GM10266 (cell line): ENCODE measurements at regions not wholly inside any gene's neighbourhood (a gene's known extent, or its start where the extent isn't known, plus 50 kb on each side); places are given as distances from the start of the nearest gene placed in this dataset.

ENCODE experiments used
- DNase-seq: peaks from one replicate; pipeline ENCODE4 v3.0.0; 2012; ENCODE audit errors: extremely low spot score
- TF ChIP-seq, protein P1 (sequence below): IDR thresholded peaks from 2 replicates; pipeline ENCODE4 v1.5.1; 2012; ENCODE audit warnings: mild to moderate bottlenecking, low read depth; ENCODE audit not compliant: control insufficient read depth, insufficient read depth; ENCODE audit errors: missing control alignments

DNA sequence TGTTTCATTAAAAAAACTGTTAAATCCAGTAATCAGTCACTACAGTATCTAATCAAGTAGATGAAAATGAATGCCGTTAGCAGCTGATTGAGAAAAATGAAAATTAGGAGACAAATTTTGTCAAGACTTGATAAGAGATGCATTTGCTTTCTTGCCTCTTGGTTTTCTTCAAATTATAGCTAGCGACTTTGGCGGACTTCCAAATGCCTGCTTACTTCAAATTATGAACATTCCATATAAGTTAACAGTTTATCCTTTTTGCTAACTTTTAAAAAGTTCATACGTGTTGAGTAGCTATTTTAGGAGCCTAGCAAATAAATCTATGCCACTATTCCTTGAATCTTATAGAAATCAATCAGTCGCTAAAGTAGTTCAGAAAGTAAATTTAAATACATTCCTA, 58.8 kb downstream of the PPP4R3C start:
- TF ChIP-seq, protein P1, sequence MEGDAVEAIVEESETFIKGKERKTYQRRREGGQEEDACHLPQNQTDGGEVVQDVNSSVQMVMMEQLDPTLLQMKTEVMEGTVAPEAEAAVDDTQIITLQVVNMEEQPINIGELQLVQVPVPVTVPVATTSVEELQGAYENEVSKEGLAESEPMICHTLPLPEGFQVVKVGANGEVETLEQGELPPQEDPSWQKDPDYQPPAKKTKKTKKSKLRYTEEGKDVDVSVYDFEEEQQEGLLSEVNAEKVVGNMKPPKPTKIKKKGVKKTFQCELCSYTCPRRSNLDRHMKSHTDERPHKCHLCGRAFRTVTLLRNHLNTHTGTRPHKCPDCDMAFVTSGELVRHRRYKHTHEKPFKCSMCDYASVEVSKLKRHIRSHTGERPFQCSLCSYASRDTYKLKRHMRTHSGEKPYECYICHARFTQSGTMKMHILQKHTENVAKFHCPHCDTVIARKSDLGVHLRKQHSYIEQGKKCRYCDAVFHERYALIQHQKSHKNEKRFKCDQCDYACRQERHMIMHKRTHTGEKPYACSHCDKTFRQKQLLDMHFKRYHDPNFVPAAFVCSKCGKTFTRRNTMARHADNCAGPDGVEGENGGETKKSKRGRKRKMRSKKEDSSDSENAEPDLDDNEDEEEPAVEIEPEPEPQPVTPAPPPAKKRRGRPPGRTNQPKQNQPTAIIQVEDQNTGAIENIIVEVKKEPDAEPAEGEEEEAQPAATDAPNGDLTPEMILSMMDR = no peak

DNA sequence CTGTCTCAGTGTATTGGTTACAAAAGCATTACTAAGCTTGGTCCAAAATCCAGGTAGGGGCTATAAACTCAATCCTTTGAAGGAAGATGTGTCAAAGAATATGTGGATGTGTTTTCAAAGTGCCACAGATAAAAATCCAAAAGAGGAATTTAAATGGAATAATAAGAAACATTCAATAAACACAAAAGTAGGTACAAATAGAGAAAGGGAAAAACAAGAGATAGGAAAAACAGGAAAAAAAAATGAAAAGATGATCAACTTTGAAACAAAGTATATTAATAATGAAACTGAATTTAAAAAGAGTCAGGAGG, 64.0 kb downstream of the PPP4R3C start:
- TF ChIP-seq, protein P1 = no peak
- no peak for DNase-seq

More for the DNA sequence above, 58.8 kb downstream of the PPP4R3C start:
- DNase-seq = no peak

DNA sequence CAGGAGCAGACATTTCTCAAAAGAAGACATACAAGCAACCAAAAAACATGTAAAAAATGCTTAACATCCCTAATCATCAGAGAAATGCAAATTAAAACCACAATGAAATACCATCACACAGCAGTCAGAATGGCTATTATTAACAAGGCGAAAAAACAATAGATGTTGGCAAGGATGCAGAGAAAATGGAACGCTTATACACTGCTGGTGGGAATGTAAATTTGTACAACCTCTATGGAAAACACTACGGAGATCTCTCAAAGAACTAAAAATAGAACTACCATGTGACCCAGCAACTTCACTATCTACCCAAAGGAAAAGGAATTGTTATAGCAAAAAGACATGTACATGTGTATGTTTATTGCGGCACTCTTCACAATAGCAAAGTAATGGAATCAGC, 71.5 kb downstream of the PPP4R3C start:
- DNase-seq = no peak
- TF ChIP-seq, protein P1 = no peak

DNA sequence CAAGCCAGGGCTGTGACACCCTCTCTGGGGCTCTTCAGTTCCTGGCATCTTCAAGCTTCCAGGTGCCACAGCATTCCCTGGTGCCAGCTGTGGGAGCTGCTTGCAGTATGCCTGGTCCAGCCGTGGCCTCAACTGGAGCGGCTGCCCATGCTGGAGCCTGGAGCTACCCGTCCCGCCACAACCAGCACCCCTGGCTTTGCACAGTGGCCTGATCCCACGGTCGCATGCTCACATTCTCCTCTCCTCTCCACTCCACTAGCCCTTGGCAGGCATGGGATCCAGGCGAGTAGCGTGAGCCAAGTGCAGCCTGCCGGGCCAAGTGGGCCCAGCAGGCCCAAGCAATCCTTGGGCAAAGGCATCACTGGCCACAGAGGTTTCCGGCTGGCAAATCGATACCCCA, 81.7 kb downstream of the PPP4R3C start:
- DNase-seq = no peak
- TF ChIP-seq, protein P1 = no peak

DNA sequence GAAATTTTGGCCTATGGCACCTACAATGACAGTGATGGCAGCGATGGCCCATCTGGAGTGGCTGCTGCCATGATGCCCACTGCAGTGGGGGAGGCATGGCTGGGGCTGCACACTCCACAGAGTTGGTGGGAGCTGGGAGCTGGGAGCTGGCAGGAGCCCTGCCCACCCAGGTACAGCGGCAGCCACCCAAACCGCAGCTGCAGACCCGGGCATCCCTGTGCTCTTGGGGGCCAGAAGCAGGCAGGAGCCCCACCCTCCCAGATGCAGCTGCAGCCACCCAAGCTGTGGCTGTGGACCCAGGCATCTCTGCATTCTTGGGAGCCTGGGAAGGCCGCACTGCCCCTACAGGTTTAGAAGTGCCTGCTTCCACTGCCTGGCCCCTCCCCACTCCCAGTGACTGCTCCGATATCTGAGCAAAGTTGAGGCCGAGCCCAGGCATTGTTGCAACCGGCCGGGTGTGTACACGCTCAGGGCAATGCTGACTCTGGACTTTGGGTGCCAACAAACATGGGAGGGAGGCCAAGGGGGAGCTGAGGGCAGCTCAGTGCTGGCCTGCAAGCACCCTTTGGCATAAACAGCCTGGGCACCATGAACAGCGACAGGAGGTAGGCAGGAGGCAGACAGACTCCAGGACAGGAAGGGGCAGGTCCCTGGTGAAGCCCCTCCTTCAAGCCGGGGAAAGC, 82.8 kb downstream of the PPP4R3C start:
- DNase-seq = no peak
- TF ChIP-seq, protein P1 = no peak

DNA sequence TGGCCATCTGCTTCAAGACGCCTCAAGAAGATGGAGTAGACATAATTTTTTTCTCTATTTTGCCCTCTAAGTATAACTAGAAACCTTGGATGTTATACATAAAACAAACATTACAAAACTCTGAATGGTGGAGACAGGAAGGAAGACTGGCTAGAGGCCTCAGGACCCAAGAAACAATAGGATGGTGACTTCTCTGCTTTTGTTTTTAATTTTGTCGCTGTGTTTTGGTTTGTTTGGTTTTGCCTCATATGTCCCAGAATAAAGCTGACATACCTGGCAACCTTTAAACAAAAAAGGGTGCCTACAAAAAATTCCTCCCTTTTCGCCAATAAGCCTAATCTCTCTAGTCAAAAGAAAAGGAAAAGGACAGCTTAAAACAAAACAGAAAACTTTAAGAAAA, 109.1 kb downstream of the PPP4R3C start:
- DNase-seq = no peak
- TF ChIP-seq, protein P1 = no peak

DNA sequence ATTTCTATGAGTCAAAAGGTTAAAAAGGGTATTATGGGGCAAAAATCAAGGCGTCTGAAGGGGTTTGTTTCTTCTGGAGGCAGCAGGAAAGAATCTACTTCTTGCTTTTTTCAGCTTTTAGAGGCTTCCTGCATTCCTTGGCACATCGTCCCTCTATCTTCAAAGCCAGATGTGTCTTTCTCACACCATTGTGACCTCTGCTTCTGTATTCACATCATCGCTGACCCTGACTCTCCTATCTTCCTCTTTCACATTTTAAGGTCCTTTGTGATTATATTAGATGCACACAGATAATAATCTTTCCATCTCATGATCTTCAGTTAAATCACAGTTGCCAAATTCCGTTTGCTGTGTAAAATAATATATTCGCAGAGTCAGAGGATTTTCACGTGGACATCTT, 112.7 kb downstream of the PPP4R3C start:
- no peak for DNase-seq
- TF ChIP-seq, protein P1 = no peak
